ENCODE measurements at regions not wholly inside any gene's neighbourhood (a gene's known extent, or its start where the extent isn't known, plus 50 kb on each side); places are given as distances from the start of the nearest gene placed in this dataset.
"Not testable (repeated sequence)": the region's sequence is repeated elsewhere in the genome, so short reads cannot be mapped to it uniquely, and the experiment has no call there.

DNA sequence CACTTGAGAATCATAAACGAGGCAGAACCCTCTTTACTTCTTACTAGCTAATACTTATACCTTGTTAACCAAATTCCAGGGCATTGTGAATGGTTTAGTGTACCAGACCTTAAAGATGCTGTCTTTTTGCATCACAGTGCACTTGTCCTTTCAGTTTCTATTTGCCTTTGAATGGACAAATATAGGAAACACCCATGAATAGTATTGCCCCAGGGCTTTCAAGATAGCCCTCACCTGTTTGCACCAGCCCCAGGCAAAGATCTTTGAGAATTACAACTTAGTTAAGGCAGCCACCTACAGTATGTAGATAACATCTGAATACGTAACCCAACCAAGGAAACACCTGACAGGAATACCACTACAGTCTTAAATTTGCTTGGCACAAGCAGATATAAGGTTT is 60.8 kb upstream of the CT45A1 start:
- Mint-ChIP-seq H3K9me3 (no peaks in the 10 kb centered on the region), H3K4me3 (peak overlapping the region in 1 of 8 donors; percentile 11)
- no peak overlapping the region for H3K27ac ChIP-seq (ENCODE audit: low read depth, low read length)

GRCh38 chrX:135657952-135658654 is 55.3 kb upstream of the CT45A1 start:
- POLR2A ChIA-PET (ENCODE audit: partially characterized antibody); intact Hi-C loops (cut with micrococcal nuclease): not testable (repeated sequence)

More for the DNA sequence above, 60.8 kb upstream of the CT45A1 start:
- Mint-ChIP-seq H3K27ac (no peak overlapping the region), H3K27me3 (no peaks in the 10 kb centered on the region), H3K36me3 (no peaks in the 10 kb centered on the region), H3K4me1 (peaks cover 0 to 2% (median 0%) of the 10 kb centered on the region in 4 donors)
- Histone ChIP-seq H3K9me3 (ENCODE audit: control insufficient read depth in 1 of 2, low read length in 2 of 2) (no peaks in the 10 kb centered on the region), H3K27me3 (ENCODE audit: insufficient read depth, low read length) (no peaks in the 10 kb centered on the region), H3K4me3 (ENCODE audit: low read length in 2 of 2) (no peak overlapping the region), H3K4me1 (ENCODE audit: insufficient read depth, low read length) (no peaks in the 10 kb centered on the region), H3K36me3 (ENCODE audit: insufficient read depth, low read length) (no peaks in the 10 kb centered on the region)
- POLR2A ChIA-PET (ENCODE audit: partially characterized antibody), result no interaction called here
- intact Hi-C loops (cut with micrococcal nuclease), result no loop called here
- no peak for DNase-seq
- CTCF ChIA-PET (ENCODE audit: partially characterized antibody), result no interaction called here

More at GRCh38 chrX:135657952-135658654, 55.3 kb upstream of the CT45A1 start:
- H3K36me3 Mint-ChIP-seq; H3K4me1 Mint-ChIP-seq; CTCF ChIA-PET (ENCODE audit: partially characterized antibody); H3K27ac Mint-ChIP-seq; H3K4me1 ChIP-seq (ENCODE audit: insufficient read depth, low read length); H3K27me3 Mint-ChIP-seq; H3K4me3 ChIP-seq (ENCODE audit: low read length in 2 of 2); H3K9me3 ChIP-seq (ENCODE audit: control insufficient read depth in 1 of 2, low read length in 2 of 2); H3K4me3 Mint-ChIP-seq; H3K36me3 ChIP-seq (ENCODE audit: insufficient read depth, low read length); DNase-seq; H3K27ac ChIP-seq (ENCODE audit: low read depth, low read length); H3K27me3 ChIP-seq (ENCODE audit: insufficient read depth, low read length); H3K9me3 Mint-ChIP-seq: not testable (repeated sequence)
